ENCODE measurements at regions not wholly inside any gene's neighbourhood (a gene's known extent, or its start where the extent isn't known, plus 50 kb on each side); places are given as distances from the start of the nearest gene placed in this dataset.

DNA sequence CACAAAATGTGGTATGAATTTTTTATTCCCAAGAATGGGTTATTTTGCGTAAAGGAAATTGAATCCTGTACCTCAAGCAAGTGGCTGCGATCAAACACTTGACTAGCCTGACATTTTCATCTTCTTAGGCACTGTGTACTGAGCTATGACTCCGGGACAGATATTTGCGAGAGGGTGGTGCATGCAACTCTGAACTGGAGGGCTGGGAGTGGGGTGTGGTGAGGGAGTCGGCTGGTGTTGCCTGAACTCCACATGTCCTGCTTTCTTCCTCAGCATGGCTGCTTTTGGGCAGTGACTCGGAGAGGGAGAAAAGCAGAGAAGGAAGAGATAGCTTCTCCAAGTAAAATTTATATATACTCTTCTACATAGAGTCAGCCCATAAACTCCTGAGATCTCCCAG is 68.5 kb upstream of the GATB start:
- DNase-seq = no peak

DNA sequence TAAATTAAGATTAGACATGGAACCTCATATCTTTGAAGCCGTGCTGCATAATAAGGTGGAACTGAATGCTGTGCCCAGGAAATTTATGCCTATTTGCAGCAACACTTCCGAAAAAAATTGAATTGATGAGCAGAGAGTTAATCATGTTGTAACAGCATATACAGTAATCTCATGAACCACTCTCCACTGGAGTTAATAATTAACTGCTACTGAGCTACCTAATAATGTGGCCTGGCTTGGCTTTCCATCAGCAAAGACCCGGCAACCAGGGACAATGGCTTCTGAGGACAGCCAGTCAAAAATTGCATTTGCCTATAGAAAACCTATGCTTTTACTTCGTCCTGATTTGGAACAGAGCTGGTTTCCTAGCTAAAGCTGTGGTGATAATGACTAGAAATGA is 63.8 kb upstream of the GATB start:
- peak; percentile 10 for DNase-seq

GRCh38 chr4:151822331-151822730 is 61.5 kb upstream of the GATB start:
- DNase-seq = no peak

DNA sequence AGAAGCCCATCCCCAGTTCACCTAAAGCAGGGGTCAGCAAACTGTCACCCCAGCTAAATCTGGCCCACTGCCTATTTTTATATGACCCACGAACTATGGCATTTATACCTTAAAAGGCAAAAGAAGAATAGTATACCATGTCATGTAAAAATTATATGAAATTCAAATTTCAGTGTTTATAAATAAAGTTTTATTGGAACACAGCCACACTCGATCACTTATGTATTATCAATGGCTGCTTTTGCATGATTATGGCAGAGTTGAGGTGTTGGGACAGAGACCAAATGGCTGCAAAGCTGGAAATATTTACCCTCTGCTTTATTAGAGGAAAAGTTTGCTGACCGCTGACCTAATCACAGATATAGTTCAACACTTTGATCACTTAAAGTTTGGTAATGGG is 59.2 kb upstream of the GATB start:
- DNase-seq = no peak

DNA sequence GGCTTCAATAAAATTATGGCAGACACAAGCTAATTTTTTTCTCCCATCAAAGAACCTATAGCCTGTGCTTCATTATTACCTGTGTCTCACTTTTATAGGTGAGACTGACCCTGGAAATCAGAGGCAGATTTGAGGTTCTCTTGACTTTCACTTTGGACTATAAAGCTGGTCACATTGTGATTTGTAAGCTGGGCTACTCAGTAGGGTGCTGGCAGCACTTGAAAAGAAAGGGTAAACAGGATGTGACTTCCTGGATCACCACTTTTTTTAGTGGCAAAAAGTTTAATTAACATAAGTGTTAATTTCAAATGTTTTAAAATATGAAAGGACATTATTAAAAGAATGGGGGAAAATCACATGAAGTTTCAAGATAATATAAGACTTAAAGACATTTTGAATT is 50.6 kb upstream of the GATB start:
- DNase-seq = no peak

All from NCI-H526 treated with DMSO at 0.1 percent for 48 hours (cell line).